SK-N-SH treated with all-trans-retinoic acid at 6 μM for 48 hours (cell line): ENCODE measurements at regions not wholly inside any gene's neighbourhood (a gene's known extent, or its start where the extent isn't known, plus 50 kb on each side); places are given as distances from the start of the nearest gene placed in this dataset.

Experiments used
- CSDC2 ChIP-seq: fragments of 250-450 bp; sonication (Bioruptor Pico); IDR thresholded peaks from 2 replicates; pipeline ENCODE4 v1.5.0; 2020; ENCODE audit warnings: mild to moderate bottlenecking, moderate library complexity
- RARB ChIP-seq: fragments of 250-450 bp; sonication (Bioruptor Pico); IDR thresholded peaks from 2 replicates; pipeline ENCODE4 v1.8.0; 2021; ENCODE audit warnings: mild to moderate bottlenecking, moderate library complexity
- TCF4 ChIP-seq: fragments of 250-450 bp; sonication (Bioruptor Pico); IDR thresholded peaks from 2 replicates; pipeline ENCODE4 v1.8.0; 2021; ENCODE audit warnings: mild to moderate bottlenecking, moderate library complexity, borderline replicate concordance
- TSHZ2 ChIP-seq: fragments of 250-450 bp; sonication (Bioruptor Pico); IDR thresholded peaks from 2 replicates; pipeline ENCODE4 v1.5.0; 2020; ENCODE audit warnings: mild to moderate bottlenecking, moderate library complexity
- ZC3H10 ChIP-seq: fragments of 250-450 bp; sonication (Bioruptor Pico); IDR thresholded peaks from 2 replicates; pipeline ENCODE4 v1.5.1; 2021; ENCODE audit warnings: mild to moderate bottlenecking, moderate library complexity
- ZFP3 ChIP-seq: fragments of 250-450 bp; sonication (Bioruptor Pico); IDR thresholded peaks from 2 replicates; pipeline ENCODE4 v1.5.0; 2020; ENCODE audit warnings: mild to moderate bottlenecking, moderate library complexity
- ZFP30 ChIP-seq: fragments of 450-650 bp; formaldehyde crosslinking; IDR thresholded peaks from 2 replicates; pipeline ENCODE4 v1.5.0; 2022; ENCODE audit warnings: mild to moderate bottlenecking, moderate library complexity
- TF ChIP-seq, protein P1 (sequence below): fragments of 250-450 bp; sonication (Bioruptor Pico); IDR thresholded peaks from 2 replicates; pipeline ENCODE4 v1.8.0; 2020; ENCODE audit warnings: mild to moderate bottlenecking, moderate library complexity, borderline replicate concordance

DNA sequence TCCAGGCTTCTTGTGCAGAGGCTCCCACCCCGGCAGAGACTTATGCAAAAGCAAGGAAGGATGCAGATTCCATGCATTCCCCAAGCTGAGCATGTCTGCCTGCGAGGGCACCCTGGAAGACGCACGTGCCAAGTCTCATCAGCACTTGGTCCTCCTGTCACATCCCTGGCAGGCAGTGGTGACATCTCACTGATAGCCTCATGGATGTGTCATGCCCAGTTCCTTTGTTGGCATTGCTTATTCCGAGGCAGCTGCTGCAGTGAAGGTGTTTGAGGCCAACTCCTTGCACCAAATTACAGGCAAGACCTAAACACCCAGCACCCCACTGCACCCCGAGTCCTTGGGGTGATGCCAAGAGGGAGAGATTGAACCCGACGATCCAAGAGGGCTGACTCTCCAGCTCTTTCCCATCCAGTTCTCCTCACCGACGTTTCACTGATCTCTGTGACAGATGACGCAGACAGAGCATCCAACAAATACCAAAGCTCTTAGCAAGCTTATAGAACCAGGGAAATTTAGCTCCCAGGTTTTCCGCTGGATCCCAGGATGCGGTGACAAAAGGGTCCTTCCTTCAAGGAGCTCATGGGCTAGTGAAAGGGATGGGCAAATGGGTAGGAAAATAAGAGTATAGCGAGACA, 611.1 kb downstream of the AJAP1 start:
- TF ChIP-seq CSDC2 (CRISPR knock-in tag) = no peak
- TF ChIP-seq ZC3H10 = no peak
- TF ChIP-seq ZFP30 (CRISPR knock-in tag) = no peak
- TF ChIP-seq, protein P1, sequence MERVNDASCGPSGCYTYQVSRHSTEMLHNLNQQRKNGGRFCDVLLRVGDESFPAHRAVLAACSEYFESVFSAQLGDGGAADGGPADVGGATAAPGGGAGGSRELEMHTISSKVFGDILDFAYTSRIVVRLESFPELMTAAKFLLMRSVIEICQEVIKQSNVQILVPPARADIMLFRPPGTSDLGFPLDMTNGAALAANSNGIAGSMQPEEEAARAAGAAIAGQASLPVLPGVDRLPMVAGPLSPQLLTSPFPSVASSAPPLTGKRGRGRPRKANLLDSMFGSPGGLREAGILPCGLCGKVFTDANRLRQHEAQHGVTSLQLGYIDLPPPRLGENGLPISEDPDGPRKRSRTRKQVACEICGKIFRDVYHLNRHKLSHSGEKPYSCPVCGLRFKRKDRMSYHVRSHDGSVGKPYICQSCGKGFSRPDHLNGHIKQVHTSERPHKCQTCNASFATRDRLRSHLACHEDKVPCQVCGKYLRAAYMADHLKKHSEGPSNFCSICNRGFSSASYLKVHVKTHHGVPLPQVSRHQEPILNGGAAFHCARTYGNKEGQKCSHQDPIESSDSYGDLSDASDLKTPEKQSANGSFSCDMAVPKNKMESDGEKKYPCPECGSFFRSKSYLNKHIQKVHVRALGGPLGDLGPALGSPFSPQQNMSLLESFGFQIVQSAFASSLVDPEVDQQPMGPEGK (CRISPR knock-in tag) = no peak
- TF ChIP-seq RARB = no peak
- TF ChIP-seq TSHZ2 (CRISPR knock-in tag) = no peak
- TF ChIP-seq TCF4 (CRISPR knock-in tag) = no peak
- no peak for TF ChIP-seq ZFP3 (CRISPR knock-in tag)
